ENCODE measurements at regions not wholly inside any gene's neighbourhood (a gene's known extent, or its start where the extent isn't known, plus 50 kb on each side); places are given as distances from the start of the nearest gene placed in this dataset.
"Not testable (repeated sequence)": the region's sequence is repeated elsewhere in the genome, so short reads cannot be mapped to it uniquely, and the experiment has no call there.

GRCh38 chr4:177975315-177975987, 533.2 kb upstream of the AGA start:
- Histone ChIP-seq H3K36me3 (ENCODE audit: insufficient read depth, low read length) (no peaks in the 10 kb centered on the region), H3K4me1 (ENCODE audit: insufficient read depth, low read length) (no peaks in the 10 kb centered on the region), H3K9ac (ENCODE audit: low read depth, low read length) (no peak overlapping the region), H3K9me3 (ENCODE audit: control insufficient read depth, insufficient read depth, low read length) (no peaks in the 10 kb centered on the region)

GRCh38 chr4:177986236-177986635, 544.0 kb upstream of the AGA start:
- H3K4me1 ChIP-seq (ENCODE audit: insufficient read depth, low read length) = no peaks in the 10 kb centered on the region
- H3K9ac ChIP-seq (ENCODE audit: low read depth, low read length) = no peak overlapping the region
- H3K9me3 ChIP-seq (ENCODE audit: control insufficient read depth, insufficient read depth, low read length) = no peaks in the 10 kb centered on the region
- no peaks in the 10 kb centered on the region for H3K36me3 ChIP-seq (ENCODE audit: insufficient read depth, low read length)

- Histone ChIP-seq H3K9ac (ENCODE audit: low read depth, low read length) (no peak overlapping the region), H3K36me3 (ENCODE audit: insufficient read depth, low read length) (no peaks in the 10 kb centered on the region), H3K4me1 (ENCODE audit: insufficient read depth, low read length) (no peaks in the 10 kb centered on the region), H3K9me3 (ENCODE audit: control insufficient read depth, insufficient read depth, low read length) (no peaks in the 10 kb centered on the region)
These were observed 545.7 kb upstream of the AGA start for GRCh38 chr4:177987896-177988295.

GRCh38 chr4:177989503-177990201, 547.4 kb upstream of the AGA start:
- Histone ChIP-seq H3K36me3 (ENCODE audit: insufficient read depth, low read length) (no peaks in the 10 kb centered on the region), H3K4me1 (ENCODE audit: insufficient read depth, low read length) (no peaks in the 10 kb centered on the region), H3K9me3 (ENCODE audit: control insufficient read depth, insufficient read depth, low read length) (no peaks in the 10 kb centered on the region), H3K9ac (ENCODE audit: low read depth, low read length) (no peak overlapping the region)

GRCh38 chr4:178003098-178003657, 560.9 kb upstream of the AGA start:
- H3K9me3 ChIP-seq (ENCODE audit: control insufficient read depth, insufficient read depth, low read length) = no peaks in the 10 kb centered on the region
- H3K36me3 ChIP-seq (ENCODE audit: insufficient read depth, low read length) = no peaks in the 10 kb centered on the region
- no peaks in the 10 kb centered on the region for H3K4me1 ChIP-seq (ENCODE audit: insufficient read depth, low read length)
- H3K9ac ChIP-seq (ENCODE audit: low read depth, low read length) = no peak overlapping the region

GRCh38 chr4:178010596-178010995, 568.4 kb upstream of the AGA start:
- Histone ChIP-seq H3K9ac (ENCODE audit: low read depth, low read length) (no peak overlapping the region), H3K4me1 (ENCODE audit: insufficient read depth, low read length) (no peaks in the 10 kb centered on the region), H3K9me3 (ENCODE audit: control insufficient read depth, insufficient read depth, low read length) (no peaks in the 10 kb centered on the region), H3K36me3 (ENCODE audit: insufficient read depth, low read length) (no peaks in the 10 kb centered on the region)

- not testable (repeated sequence) for H3K9me3 ChIP-seq (ENCODE audit: control insufficient read depth, insufficient read depth, low read length); H3K36me3 ChIP-seq (ENCODE audit: insufficient read depth, low read length); H3K4me1 ChIP-seq (ENCODE audit: insufficient read depth, low read length); H3K9ac ChIP-seq (ENCODE audit: low read depth, low read length)
These were observed 572.8 kb upstream of the AGA start for GRCh38 chr4:178015046-178015445.

GRCh38 chr4:178026999-178027398, 584.8 kb upstream of the AGA start:
- no peaks in the 10 kb centered on the region for H3K4me1 ChIP-seq (ENCODE audit: insufficient read depth, low read length)
- H3K9me3 ChIP-seq (ENCODE audit: control insufficient read depth, insufficient read depth, low read length) = no peaks in the 10 kb centered on the region
- no peak overlapping the region for H3K9ac ChIP-seq (ENCODE audit: low read depth, low read length)
- H3K36me3 ChIP-seq (ENCODE audit: insufficient read depth, low read length) = no peaks in the 10 kb centered on the region

- Histone ChIP-seq H3K9me3 (ENCODE audit: control insufficient read depth, insufficient read depth, low read length) (no peaks in the 10 kb centered on the region), H3K36me3 (ENCODE audit: insufficient read depth, low read length) (no peaks in the 10 kb centered on the region), H3K9ac (ENCODE audit: low read depth, low read length) (no peak overlapping the region), H3K4me1 (ENCODE audit: insufficient read depth, low read length) (no peaks in the 10 kb centered on the region)
These were observed 585.6 kb upstream of the AGA start for GRCh38 chr4:178027796-178028195.

- H3K36me3 ChIP-seq (ENCODE audit: insufficient read depth, low read length) = no peaks in the 10 kb centered on the region
- no peak overlapping the region for H3K9ac ChIP-seq (ENCODE audit: low read depth, low read length)
- H3K4me1 ChIP-seq (ENCODE audit: insufficient read depth, low read length) = no peaks in the 10 kb centered on the region
- no peaks in the 10 kb centered on the region for H3K9me3 ChIP-seq (ENCODE audit: control insufficient read depth, insufficient read depth, low read length)
These were observed 586.2 kb upstream of the AGA start for GRCh38 chr4:178028481-178028880.

- Histone ChIP-seq H3K4me1 (ENCODE audit: insufficient read depth, low read length) (no peaks in the 10 kb centered on the region), H3K36me3 (ENCODE audit: insufficient read depth, low read length) (no peaks in the 10 kb centered on the region), H3K9ac (ENCODE audit: low read depth, low read length) (no peak overlapping the region), H3K9me3 (ENCODE audit: control insufficient read depth, insufficient read depth, low read length) (no peaks in the 10 kb centered on the region)
These were observed 595.4 kb upstream of the AGA start for GRCh38 chr4:178037459-178038214.

- Histone ChIP-seq H3K36me3 (ENCODE audit: insufficient read depth, low read length) (no peaks in the 10 kb centered on the region), H3K9me3 (ENCODE audit: control insufficient read depth, insufficient read depth, low read length) (no peaks in the 10 kb centered on the region), H3K4me1 (ENCODE audit: insufficient read depth, low read length) (peaks cover 5% of the 10 kb centered on the region; the same call in 1 of the 2 replicates), H3K9ac (ENCODE audit: low read depth, low read length) (no peak overlapping the region)
These were observed 614.8 kb upstream of the AGA start for GRCh38 chr4:178056996-178057395.

- Histone ChIP-seq H3K9me3 (ENCODE audit: control insufficient read depth, insufficient read depth, low read length) (no peaks in the 10 kb centered on the region), H3K4me1 (ENCODE audit: insufficient read depth, low read length) (no peaks in the 10 kb centered on the region), H3K36me3 (ENCODE audit: insufficient read depth, low read length) (no peaks in the 10 kb centered on the region), H3K9ac (ENCODE audit: low read depth, low read length) (no peak overlapping the region)
These were observed 621.3 kb upstream of the AGA start for GRCh38 chr4:178063568-178063967.

GRCh38 chr4:178066338-178066941, 624.2 kb upstream of the AGA start:
- Histone ChIP-seq H3K36me3 (ENCODE audit: insufficient read depth, low read length) (no peaks in the 10 kb centered on the region), H3K9me3 (ENCODE audit: control insufficient read depth, insufficient read depth, low read length) (no peaks in the 10 kb centered on the region), H3K4me1 (ENCODE audit: insufficient read depth, low read length) (no peaks in the 10 kb centered on the region), H3K9ac (ENCODE audit: low read depth, low read length) (no peak overlapping the region)
